NCI-H69 (cell line): ENCODE measurements at regions not wholly inside any gene's neighbourhood (a gene's known extent, or its start where the extent isn't known, plus 50 kb on each side); places are given as distances from the start of the nearest gene placed in this dataset.
"Not testable (repeated sequence)": the region's sequence is repeated elsewhere in the genome, so short reads cannot be mapped to it uniquely, and the experiment has no call there.

Experiments used
- DNase-seq: peaks from one replicate; lab custom pipeline; 2025; lab: John Stamatoyannopoulos, UW

- DNase-seq, result no peak
These were observed 220.7 kb downstream of the TACR3 start for GRCh38 chr4:103499094-103499493.

- no peak for DNase-seq
These were observed 221.4 kb downstream of the TACR3 start for GRCh38 chr4:103498161-103499070.

GRCh38 chr4:103497692-103498091 is 222.1 kb downstream of the TACR3 start:
- peak; percentile 2 for DNase-seq

DNA sequence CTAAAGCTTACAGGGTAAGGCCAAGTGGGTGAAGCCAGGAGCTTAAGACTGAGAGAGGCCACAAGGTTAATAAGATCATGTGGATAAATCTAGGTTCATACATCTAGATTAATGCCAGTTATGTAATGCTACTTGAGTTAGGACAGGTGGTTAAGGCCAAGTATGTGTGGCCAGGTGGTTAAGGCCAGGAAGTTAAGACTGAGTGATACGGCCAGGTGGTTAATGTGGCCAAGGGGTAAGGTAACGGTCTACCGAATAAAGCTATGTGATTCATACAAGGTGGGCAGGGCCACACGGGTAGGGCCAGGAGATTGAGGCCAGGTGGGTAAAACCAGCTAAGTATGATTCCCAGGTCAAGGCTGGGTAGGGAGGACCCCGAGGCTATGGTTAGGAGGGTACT is 223.0 kb downstream of the TACR3 start:
- no peak for DNase-seq

- DNase-seq, result no peak
These were observed 226.2 kb downstream of the TACR3 start for GRCh38 chr4:103493450-103494159.

GRCh38 chr4:103485296-103485695 is 234.5 kb downstream of the TACR3 start:
- not testable (repeated sequence) for DNase-seq

DNA sequence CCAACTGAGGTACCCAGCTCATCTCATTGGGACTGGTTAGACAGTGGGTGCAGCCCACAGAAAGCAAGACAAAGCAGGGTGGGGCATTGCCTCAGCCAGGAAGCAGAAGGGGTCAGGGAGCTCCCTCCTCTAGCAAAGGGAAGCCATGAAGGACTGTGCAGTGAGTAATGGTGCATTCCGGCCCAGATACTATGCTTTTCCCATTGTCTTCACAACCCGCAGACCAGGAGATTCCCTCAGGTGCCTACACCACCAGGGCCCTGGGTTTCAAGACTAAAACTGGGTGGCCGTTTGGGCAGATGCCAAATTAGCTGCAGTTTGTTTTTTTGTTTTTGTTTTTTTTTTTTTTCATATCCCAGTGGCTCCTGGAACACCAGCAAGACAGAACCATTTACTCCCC is 235.3 kb downstream of the TACR3 start:
- DNase-seq, result no peak

DNA sequence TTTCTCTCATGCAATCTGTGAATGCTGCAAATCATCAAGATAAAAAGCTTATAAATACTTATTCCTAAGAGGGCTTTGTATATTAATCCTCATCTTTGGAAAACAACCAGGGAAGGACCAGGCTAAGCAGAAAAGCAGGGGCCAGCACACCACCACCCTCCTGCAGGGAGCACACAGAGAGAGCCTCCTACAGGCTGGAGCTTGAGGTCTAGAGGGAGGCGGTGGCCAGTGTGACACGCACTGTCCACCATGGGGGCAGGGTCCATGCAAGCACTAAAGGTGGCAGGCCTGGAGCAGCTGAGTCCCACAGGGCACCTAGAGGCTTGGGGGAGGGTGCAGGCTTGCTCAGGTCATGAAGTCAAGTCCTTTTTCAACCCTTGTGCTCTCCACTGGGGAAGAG is 236.9 kb downstream of the TACR3 start:
- DNase-seq, result no peak

- DNase-seq, result no peak
These were observed 237.3 kb downstream of the TACR3 start for GRCh38 chr4:103482471-103482870.

DNA sequence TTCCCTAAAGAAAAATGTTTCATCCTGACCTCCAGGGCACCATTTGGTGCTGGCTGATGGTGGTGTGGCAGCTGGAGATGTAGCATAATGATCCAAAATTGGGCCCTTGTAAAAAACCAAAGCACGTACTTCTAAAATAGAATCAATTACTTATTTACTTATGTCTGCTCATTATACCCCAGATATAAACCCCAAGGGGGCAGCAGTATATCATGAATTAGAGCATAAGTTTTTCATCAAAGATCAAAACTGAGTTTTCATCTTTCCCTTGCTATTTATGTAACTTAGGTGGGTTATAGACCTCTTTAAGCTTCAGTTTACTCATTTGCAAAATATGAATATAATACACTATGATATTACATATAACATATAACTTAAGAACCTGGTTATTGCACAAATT is 241.1 kb downstream of the TACR3 start:
- DNase-seq, result peak; percentile 22

GRCh38 chr4:103478210-103478609 is 241.6 kb downstream of the TACR3 start:
- DNase-seq, result no peak

GRCh38 chr4:103457566-103457965 is 259.4 kb upstream of the CENPE start:
- no peak for DNase-seq

DNA sequence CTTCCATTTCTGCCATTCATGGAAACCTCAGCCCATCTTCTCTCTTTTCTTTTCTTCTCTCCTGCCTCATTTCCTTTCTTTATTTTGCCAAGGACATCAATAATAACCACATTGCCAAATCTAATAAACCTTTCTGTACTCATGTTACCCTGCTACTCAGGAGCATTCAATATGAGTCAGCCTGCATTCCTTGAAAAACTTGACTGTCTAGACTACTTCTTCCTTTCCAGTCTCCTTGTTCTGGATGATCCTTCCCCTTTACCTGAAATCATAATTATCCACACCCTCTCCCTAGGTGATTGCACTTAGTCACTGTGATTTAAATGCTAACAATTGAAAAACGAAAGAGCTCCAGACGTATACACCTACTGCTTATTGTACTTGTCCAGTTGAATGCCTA is 253.2 kb upstream of the CENPE start:
- DNase-seq, result peak; percentile 9

- DNase-seq, result no peak
These were observed 252.6 kb upstream of the CENPE start for GRCh38 chr4:103450693-103451092.

GRCh38 chr4:103449296-103450023 is 251.3 kb upstream of the CENPE start:
- DNase-seq, result no peak

- DNase-seq, result no peak
These were observed 247.2 kb upstream of the CENPE start for GRCh38 chr4:103445377-103445776.

DNA sequence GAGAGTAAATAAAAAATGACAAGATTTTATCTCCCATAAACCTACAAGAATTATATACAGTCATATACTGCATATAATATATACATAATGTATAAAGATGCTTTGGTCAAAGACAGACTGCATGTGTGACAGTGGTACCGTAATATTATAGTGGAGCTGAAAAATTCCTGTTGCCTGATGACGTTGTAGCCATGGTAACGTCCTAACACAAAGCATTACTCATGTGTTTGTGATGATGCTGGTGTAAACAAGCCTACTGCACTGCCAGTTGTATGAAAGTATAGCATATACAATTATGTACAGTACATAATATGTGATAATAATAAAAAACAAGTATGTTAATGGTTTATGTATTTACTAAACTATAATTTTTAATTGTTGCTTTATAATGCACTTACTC is 245.2 kb upstream of the CENPE start:
- no peak for DNase-seq

DNA sequence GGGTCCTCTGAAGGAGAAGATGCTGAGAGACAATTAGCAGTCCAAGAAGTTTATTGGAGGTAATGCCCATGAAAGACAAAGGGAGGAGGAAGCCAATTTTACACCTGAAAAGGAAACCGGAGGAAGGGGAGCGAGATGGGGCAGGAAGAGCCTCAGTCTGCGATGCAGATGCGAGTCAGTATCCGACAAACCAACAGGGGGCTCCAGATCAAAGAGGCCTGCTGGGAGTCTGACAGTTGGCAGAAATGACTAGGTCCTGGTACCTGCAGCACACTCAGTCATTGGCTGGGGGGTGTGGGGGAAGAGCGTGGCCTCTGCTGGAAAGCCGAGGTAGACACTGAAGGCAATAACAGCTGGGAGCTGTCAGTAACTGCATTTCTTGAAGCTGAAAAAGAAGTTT is 231.1 kb upstream of the CENPE start:
- DNase-seq, result peak; percentile 16

- DNase-seq, result peak; percentile 1
These were observed 227.3 kb upstream of the CENPE start for GRCh38 chr4:103425406-103425805.

DNA sequence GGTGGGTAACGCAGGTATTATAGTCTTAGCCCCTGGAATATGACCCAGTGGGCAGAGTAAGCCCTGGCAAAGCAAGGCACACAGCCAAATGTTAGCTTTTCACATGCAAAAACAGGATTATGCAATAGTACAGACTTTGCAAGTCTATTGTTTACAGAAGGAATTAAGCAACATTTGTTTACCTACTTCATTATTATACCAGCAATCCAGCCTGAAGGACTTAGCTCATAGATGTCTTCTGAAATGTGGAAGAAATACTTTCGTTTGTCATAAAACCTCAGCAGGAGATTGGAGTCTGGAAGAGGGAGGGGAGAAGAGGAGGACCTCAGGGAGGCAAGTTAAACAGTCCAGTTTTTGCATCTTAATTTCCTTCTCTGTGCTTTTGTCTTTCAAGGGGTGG is 226.7 kb upstream of the CENPE start:
- peak; percentile 73 for DNase-seq

DNA sequence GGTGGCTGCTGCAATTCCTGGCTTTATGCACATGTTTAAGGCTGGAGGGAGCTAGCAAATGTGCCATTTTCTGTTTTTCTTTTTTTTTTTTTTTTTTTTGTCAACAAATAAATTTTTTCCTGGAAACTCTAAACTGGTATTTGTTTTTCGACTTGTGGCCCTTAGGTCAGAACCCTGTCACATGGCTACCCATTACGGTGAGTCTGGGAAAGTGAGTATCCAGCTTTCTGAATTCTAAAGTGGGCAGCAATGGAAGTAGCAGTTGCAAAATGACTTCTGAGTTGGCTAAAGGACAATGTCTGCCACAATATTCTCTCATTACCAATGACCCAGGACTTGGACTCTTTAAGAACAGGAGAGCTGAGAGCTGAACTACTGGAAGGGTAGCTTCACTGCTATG is 225.1 kb upstream of the CENPE start:
- DNase-seq, result no peak

DNA sequence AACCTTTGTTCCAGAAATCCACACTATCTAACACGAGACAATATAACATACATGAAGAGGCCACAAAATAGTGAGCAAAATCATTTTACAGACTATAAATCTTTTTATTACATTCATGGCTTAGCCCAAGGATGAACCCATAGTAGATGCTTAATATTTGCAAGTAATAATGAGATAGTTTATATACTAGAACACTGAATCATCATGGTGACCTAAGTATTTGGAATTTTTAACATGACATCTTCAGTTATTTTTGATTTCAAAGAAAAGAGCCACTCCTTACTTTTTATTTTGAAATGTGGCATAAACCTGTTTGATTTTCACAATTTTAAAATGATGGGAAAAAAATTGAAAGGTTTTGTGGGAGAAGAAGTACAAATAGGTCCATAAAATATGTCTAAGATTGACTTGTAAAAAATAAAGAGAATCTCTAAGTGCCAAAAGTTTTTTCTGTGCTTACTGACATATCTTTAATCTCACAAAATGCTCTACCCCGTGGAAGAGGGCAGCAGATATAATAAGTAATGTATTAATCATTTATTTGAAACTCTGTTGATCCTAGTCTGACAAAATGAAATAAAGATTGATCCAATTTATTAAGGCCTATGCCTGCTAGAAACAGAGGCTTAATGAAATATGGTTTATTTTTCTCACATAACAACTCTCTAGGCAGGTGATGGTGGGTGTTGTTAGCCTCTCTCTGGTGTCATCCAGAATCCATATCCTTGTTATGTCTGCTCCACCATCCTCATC is 224.5 kb upstream of the CENPE start:
- no peak for DNase-seq
